Body of pancreas (tissue), 4 donors: ENCODE measurements at regions not wholly inside any gene's neighbourhood (a gene's known extent, or its start where the extent isn't known, plus 50 kb on each side); places are given as distances from the start of the nearest gene placed in this dataset.

Experiments used
- CTCF ChIP-seq, 7 experiments: fragments of 450-650 bp in 4 of 7; fragments of 200-600 bp in 3 of 7; sonication (generic) in 3 of 7; IDR thresholded peaks; one replicate each; pipeline ENCODE4 v1.5.1; 2016 to 2019; ENCODE audit warnings: antibody characterized with exemption in 7 of 7
- POLR2A ChIP-seq, 3 donors: fragments of 450-650 bp; IDR thresholded peaks; one replicate each; pipeline ENCODE4 v1.6.1; 2016; ENCODE audit warnings: antibody characterized with exemption in 3 of 3, mild to moderate bottlenecking in 2 of 3

GRCh38 chr16:86734543-86735460 is 156.5 kb downstream of the FOXL1 start:
- no peak for TF ChIP-seq POLR2A (IDR thresholded peaks at IDR 0.05)
- no peak for TF ChIP-seq CTCF (IDR thresholded peaks at IDR 0.05)
